Embryonic facial prominence (tissue), 1 donor: ENCODE measurements at regions not wholly inside any gene's neighbourhood (a gene's known extent, or its start where the extent isn't known, plus 50 kb on each side); places are given as distances from the start of the nearest gene placed in this dataset.
"Not testable (repeated sequence)": the region's sequence is repeated elsewhere in the genome, so short reads cannot be mapped to it uniquely, and the experiment has no call there.

Experiments
- DNase-seq: peaks from one replicate; pipeline ENCODE4 v3.0.0-alpha.2; 2016; ENCODE audit errors: extremely low spot score

DNA sequence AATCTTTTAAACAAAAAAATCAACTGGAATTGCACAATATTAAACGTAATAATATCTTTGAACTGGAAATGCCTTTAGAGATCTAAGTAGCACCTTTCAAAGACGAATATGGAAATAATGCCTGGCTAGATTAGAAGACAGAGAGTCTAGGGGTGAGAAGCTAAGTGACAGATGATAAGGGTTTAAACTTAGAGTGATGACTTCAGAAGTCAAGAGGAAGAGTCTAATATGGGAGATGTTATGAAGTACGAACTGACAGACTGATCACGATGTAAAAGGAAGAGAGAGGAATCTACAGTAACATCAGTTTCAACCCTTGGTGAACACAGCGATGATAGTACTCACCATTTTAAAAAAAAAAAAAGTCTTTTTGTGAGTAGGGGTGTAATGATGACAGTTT lies 57.9 kb downstream of the HINT1 start:
- DNase-seq = no peak

DNA sequence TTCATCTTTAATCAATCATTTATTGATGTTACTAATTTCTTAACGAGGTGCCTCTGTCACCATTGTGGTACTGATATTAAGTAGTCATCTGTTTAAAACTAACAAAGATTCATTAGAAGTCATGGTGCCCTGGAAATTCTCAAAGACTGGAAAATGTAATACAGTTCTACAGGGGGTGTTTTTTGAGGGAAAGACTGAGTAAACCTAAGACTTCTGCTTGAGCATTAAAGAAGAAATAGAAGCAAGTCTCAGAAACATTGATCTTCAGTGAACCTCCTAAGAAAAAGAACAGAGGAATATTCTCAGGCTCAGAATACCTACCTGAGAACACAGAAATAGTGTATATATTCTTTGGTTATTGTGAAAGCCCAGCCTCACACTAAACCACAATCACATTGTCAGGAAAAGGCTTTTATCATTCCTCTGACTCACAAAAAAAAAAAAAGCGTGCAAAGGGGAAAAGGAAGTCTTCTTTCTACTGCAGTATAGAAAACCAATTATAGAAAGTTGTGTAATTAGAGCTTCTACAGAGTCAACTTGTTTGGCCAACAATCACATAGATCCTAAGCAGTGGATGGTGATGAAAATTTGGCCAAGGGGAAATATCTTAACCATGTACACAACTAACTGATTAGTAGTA lies 60.8 kb downstream of the HINT1 start:
- DNase-seq = no peak

DNA sequence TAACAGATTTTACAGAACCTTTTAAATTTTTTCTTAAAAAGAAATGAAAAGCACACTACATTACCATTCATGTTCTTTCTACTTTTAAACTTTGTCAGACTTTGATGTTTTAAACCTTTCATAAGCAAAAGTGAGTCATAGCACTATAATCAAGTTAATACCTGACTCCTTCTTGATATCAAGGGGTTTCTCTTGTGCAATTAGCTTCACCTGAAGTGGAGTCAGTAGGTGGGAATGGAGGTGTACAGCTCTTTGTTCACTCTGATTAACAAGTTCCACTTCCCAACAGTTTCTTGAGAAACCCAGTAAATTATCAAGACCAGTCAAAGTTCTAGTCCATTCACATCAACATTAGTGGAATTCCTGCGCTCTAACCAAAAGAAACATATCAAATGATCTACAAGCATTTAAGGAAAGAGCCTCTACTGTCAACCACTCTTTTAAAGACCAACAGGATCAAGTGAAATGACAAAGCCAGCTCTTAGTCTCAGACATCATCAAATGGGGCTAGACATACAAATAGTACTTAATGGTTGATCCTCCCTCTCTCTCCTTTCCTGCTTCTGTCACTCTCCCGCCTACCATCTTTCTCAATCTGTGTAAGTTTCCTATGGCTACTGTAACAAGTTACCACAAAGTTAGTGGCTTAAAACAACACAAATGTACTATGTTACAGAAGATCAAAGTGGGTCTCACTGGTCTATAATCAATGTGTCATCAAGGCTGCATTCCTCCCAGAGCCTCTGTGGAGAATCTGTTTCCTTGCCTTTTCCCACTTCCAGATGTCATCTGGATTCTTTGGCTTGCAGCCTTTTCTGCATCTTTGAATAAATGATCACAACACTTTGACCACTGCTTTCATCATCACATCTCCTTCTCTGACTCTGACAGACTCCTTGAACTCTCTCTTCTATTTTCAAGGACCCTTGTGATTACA lies 68.0 kb downstream of the HINT1 start:
- DNase-seq = no peak

GRCh38 chr5:131095561-131095960 lies 69.5 kb downstream of the HINT1 start:
- DNase-seq = not testable (repeated sequence)

GRCh38 chr5:131084436-131084835 lies 80.6 kb downstream of the HINT1 start:
- DNase-seq = no peak

DNA sequence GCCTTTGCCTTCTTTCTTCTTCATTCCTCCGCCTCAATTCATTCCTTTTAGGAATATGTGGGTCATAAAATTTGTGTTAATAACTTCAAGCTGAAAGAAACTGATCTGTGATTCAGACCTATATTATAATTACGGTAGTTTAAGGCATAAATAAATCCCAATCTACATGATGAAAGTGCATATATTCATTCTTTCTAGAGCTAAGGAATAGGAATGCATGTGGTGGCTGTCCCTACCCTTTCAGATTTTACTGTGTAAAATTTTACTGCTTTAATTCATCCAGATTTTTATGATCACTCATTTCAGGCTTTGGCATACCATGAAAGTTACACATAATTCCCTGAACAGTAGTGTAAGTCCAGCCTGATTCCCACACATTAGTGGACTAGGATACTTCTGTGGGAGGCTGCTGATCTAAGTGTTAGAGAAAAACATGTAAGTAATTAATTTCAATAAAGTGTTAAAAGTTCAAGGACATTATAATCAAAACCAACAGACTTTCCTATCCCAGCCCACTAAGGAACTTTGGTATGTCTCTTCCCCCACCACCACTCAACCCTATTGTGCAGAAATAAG lies 83.1 kb downstream of the HINT1 start:
- no peak for DNase-seq

DNA sequence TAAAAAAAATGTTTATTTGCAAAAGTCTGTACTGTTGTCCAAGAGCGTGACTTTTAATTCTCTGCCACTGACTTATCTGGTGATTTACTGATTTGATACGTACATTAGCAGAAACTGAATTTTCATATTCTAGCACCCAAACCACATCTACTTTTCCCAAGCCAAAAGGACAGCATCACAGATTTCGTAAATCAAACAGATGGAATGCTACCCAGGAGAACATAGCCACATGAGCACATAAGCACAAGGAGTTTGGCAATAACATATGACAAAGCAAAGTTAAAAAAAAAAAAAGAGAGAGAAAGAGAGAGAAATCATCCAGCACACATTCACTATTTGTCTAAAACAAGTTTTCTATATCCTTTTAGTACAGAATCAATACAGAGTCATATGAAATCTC lies 83.7 kb downstream of the HINT1 start:
- DNase-seq = no peak

- DNase-seq = no peak
Observed at GRCh38 chr5:131079232-131079631, 85.8 kb downstream of the HINT1 start.

- no peak for DNase-seq
Observed at GRCh38 chr5:131068893-131069643, 96.0 kb downstream of the HINT1 start.

- no peak for DNase-seq
Observed at GRCh38 chr5:131068076-131068475, 97.0 kb downstream of the HINT1 start.

DNA sequence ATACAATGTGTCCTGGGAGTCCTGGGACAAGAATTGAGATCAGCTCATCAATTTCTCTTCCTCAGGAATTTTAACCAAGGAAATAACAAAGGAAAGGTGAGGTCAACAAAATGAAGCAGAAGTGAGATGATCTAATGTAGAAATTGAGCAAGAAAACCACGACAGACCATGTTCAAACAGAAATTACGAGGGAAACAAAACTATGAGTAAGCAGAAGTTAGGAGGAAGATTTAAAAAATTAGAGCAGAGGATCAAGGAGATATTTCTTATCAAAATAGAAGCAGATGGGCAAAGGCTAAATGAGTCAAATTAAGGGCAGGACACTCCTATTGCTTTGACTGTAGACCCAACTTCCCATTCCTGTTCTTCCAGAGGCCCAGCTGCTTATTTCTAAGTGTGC lies 97.4 kb downstream of the HINT1 start:
- DNase-seq = no peak

- no peak for DNase-seq
Observed at GRCh38 chr5:131064669-131065371, 100.2 kb downstream of the HINT1 start.

- no peak for DNase-seq
Observed at GRCh38 chr5:131042021-131042789, 122.9 kb downstream of the HINT1 start.

GRCh38 chr5:131023498-131023865 lies 141.6 kb downstream of the HINT1 start:
- DNase-seq = no peak

DNA sequence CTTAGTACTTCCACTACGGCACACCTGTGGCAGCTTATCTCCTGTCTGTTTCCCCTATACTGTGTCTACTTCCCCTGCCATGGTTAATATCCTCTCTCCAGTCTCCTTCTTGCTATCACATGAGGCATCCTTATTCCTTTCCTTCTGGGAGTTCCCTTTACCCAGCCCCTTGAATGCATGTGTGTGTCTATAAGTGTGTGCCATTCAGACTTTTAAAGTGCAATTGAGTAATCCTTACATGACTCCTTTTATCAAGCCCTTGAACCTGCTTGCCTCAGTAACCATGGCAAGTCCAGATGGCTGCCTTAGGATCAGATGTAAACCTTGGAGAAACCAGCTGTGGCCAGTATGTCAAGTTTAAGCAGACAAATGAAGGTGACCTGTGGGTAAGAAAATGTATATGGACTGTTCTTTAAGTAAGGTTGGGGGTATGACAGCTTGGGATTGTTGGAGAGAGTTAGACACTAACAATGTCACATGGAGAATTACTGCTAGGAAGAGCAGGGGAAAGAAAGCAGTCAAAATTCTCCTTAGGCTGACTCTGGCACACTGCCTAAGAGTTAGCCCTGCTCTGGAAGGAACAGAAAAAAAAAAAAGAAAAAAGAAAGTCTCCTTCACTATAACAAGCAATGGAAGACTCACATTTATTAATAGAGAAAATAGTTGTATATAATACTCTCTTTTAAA lies 142.1 kb downstream of the HINT1 start:
- DNase-seq = no peak

DNA sequence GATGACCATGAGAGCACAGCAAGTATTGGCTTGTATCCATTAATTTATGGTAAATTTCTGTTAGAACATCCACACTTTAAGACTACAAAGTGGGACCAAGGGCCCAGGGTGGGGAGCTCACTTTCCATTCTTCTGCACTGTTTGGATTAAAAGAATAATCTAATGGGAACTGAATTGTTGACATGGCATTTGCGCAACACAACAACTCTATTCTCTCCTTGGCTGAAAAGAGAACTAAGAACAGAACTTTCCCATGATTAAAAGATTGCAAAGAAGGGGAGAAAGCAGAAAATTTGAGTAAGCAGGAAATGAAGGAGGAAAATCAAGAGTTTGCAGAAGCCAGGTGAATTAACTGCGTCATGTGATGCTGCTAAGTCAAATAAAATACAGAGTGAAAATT lies 143.4 kb downstream of the HINT1 start:
- no peak for DNase-seq

DNA sequence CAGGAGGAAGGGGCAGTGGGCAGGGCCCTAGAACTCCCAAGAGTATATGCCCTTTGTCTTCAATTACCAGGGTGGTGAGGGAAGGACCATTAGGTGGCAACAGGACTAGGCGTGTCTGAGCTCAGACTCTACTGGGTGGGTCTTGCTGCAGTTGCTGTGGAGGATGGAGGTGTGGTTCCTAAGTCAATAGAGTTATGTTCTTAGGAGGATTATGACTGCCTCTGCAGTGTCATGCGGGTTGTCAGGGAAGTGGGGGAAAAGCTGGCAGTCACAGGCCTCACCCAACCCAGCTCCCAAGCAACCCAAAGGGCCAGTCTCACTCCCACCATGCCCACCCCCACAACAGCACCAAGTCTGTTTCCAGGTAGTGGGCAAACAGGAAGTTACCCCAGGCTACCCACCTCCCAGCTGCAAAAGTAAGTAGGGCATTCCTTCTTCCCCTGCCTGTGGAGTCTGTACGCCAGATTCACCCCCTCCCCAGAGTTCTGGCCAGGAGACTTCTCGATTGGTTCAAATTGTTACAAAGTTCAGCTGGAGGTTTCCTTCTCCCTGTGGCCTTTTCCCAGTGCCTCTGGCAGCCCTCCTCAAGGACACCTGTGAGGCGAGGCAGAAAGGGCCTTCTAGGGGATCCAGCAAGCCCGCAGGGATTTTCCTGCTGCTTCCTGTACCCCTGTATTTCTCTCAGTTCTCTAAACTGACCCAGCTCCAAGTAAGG lies 145.3 kb downstream of the HINT1 start:
- DNase-seq = no peak

DNA sequence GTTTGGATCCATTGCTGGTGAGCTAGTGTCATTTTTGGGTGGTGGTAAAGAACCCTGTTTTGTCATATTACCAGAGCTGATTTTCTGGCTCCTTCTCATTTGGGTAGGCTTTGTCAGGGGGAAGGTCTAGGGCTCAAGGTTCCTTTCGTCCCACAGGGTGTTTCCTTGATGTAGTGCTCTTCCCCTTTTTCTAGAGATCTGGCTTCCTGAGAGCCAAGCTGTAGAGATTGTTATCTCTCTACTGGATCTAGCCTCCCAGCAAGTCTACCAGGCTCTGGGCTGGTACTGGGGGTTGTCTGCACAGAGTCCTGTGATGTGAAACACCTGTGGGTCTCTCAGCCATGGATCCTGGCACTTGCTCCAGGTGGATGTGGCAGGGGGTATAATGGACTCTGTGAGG lies 145.9 kb downstream of the HINT1 start:
- no peak for DNase-seq

DNA sequence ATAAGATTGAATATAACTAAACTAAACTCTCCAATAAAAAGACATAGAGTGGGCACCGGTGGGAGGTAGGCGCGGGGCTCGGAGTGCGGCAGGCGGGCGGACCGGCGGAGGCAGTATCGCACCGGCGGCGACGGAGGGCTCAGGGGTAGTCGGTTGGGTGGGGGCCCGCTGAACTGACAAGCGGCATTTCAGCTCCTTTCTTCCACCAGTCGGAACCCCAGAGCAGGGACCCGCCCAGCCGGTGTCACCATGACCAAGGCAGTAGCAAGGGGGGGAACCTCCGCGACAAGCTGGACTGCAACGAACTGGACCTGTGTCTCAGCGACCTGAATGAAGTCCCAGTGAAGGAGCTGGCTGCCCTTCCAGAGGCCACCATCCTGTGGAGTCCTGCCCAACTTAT lies 156.7 kb downstream of the HINT1 start:
- DNase-seq = no peak
